ENCODE measurements at regions not wholly inside any gene's neighbourhood (a gene's known extent, or its start where the extent isn't known, plus 50 kb on each side); places are given as distances from the start of the nearest gene placed in this dataset.

GRCh38 chr7:93026425-93026824 lies 91.4 kb downstream of the SAMD9 start:
- TF ChIP-seq CTCF (IDR thresholded peaks at IDR 0.05) (no peak), POLR2A (IDR thresholded peaks at IDR 0.05) (no peak), POLR2AphosphoS5 (IDR thresholded peaks at IDR 0.05) (no peak)

All from sigmoid colon (tissue), 4 donors.